KBM-7 (cell line): ENCODE measurements at regions not wholly inside any gene's neighbourhood (a gene's known extent, or its start where the extent isn't known, plus 50 kb on each side); places are given as distances from the start of the nearest gene placed in this dataset.

ENCODE experiments used
- DNase-seq: peaks from one replicate; pipeline ENCODE4 v3.0.0-alpha.2; 2015
- in situ Hi-C: fragments of 300-500 bp; cut with MboI; formaldehyde crosslinking; loops from 2 replicates; pipeline ENCODE4 v1.14.3; 2020; ENCODE audit warnings: low sequenced_read_pairs, low pct_unique_long_range_greater_than_20kb, mixed read lengths

GRCh38 chr21:38930853-38931252 is 125.1 kb downstream of the ETS2 start:
- in situ Hi-C loops, result no loop called here
- peak; percentile 68 for DNase-seq

GRCh38 chr21:38930066-38930465 is 124.3 kb downstream of the ETS2 start:
- DNase-seq, result peak; percentile 29
- in situ Hi-C loops, result no loop called here

- no peak for DNase-seq
- in situ Hi-C loops, result no loop called here
These were observed 123.9 kb downstream of the ETS2 start for GRCh38 chr21:38929652-38930051.

GRCh38 chr21:38929142-38929541 is 123.4 kb downstream of the ETS2 start:
- no peak for DNase-seq
- in situ Hi-C loops, result no loop called here

GRCh38 chr21:38927776-38928175 is 122.0 kb downstream of the ETS2 start:
- DNase-seq, result no peak
- in situ Hi-C loops, result no loop called here

- in situ Hi-C loops, result no loop called here
- DNase-seq, result peak; percentile 83
These were observed 120.2 kb downstream of the ETS2 start for GRCh38 chr21:38925923-38926322.

GRCh38 chr21:38925478-38925877 is 119.7 kb downstream of the ETS2 start:
- no peak for DNase-seq
- in situ Hi-C loops, result no loop called here

- in situ Hi-C loops, result no loop called here
These were observed 119.2 kb downstream of the ETS2 start for GRCh38 chr21:38924954-38925353.

GRCh38 chr21:38923429-38923828 is 117.7 kb downstream of the ETS2 start:
- no peak for DNase-seq
- in situ Hi-C loops, result no loop called here

More at GRCh38 chr21:38924954-38925353, 119.2 kb downstream of the ETS2 start:
- DNase-seq, result no peak

- no peak for DNase-seq
- in situ Hi-C loops, result no loop called here
These were observed 116.9 kb downstream of the ETS2 start for GRCh38 chr21:38922474-38923235.

GRCh38 chr21:38921511-38922251 is 116.0 kb downstream of the ETS2 start:
- no peak for DNase-seq
- in situ Hi-C loops, result no loop called here

- DNase-seq, result no peak
- in situ Hi-C loops, result no loop called here
These were observed 115.1 kb downstream of the ETS2 start for GRCh38 chr21:38920631-38921398.

GRCh38 chr21:38918607-38919346 is 113.0 kb downstream of the ETS2 start:
- in situ Hi-C loops, result no loop called here
- DNase-seq, result no peak

- no peak for DNase-seq
- in situ Hi-C loops, result no loop called here
These were observed 111.5 kb downstream of the ETS2 start for GRCh38 chr21:38917043-38917774.

GRCh38 chr21:38916214-38916964 is 110.7 kb downstream of the ETS2 start:
- in situ Hi-C loops, result no loop called here
- DNase-seq, result no peak

GRCh38 chr21:38915546-38915945 is 109.8 kb downstream of the ETS2 start:
- no peak for DNase-seq
- in situ Hi-C loops, result no loop called here

GRCh38 chr21:38914528-38915293 is 109.0 kb downstream of the ETS2 start:
- in situ Hi-C loops, result no loop called here
- peak; percentile 14 for DNase-seq
